ENCODE measurements at regions not wholly inside any gene's neighbourhood (a gene's known extent, or its start where the extent isn't known, plus 50 kb on each side); places are given as distances from the start of the nearest gene placed in this dataset.

- no peak for TF ChIP-seq POLR2A (IDR thresholded peaks at IDR 0.05; ENCODE audit: low read depth, low read length)
- TF ChIP-seq POU2F2 (IDR thresholded peaks at IDR 0.05; ENCODE audit: low read depth, low read length): no peak
- no peak for TF ChIP-seq POLR2AphosphoS5 (IDR thresholded peaks at IDR 0.05; ENCODE audit: low read depth, low read length)
- TF ChIP-seq TAF1 (IDR thresholded peaks at IDR 0.05; ENCODE audit: low read depth, low read length): no peak
- TF ChIP-seq SPI1 (IDR thresholded peaks at IDR 0.05; ENCODE audit: low read depth, low read length): no peak
These were observed 85.2 kb upstream of the TMPRSS2 start for GRCh38 chr21:41593051-41593759.

Measured in GM12891 (cell line).